ENCODE measurements at regions not wholly inside any gene's neighbourhood (a gene's known extent, or its start where the extent isn't known, plus 50 kb on each side); places are given as distances from the start of the nearest gene placed in this dataset.

- Histone ChIP-seq H3K27me3 (ENCODE audit: control insufficient read depth, insufficient read depth, low read length) (no peaks in the 10 kb centered on the region), H3K27ac (ENCODE audit: low read length) (no peak overlapping the region), H3K9me3 (ENCODE audit: control insufficient read depth, insufficient read depth, low read depth, low read length) (no peaks in the 10 kb centered on the region), H3K4me1 (ENCODE audit: control insufficient read depth, insufficient read depth, low read length) (no peaks in the 10 kb centered on the region), H3K36me3 (ENCODE audit: control insufficient read depth, insufficient read depth, low read length) (no peaks in the 10 kb centered on the region), H3K4me3 (ENCODE audit: low read depth in 2 of 2, low read length in 2 of 2) (no peak overlapping the region)
- no peak for ATAC-seq
- no TSS peak for BruUV-seq (replicated peaks)
- ChIA-PET POLR2A (interaction anchor here (0.7 kb wide), 1 partner anchor 136 kb away, joined by 4 read pairs; no protein-coding TSS in a partner anchor), CTCF (no interaction called here)
- TF ChIP-seq CTCF (IDR thresholded peaks at IDR 0.05), result no peak
- TF ChIP-seq SIN3A (IDR thresholded peaks at IDR 0.05; ENCODE audit: borderline replicate concordance, insufficient read depth, low read depth, low read length), result no peak
- TF ChIP-seq TCF7L2 (IDR thresholded peaks at IDR 0.05; ENCODE audit: low read depth, low read length), result no peak
- no peak for TF ChIP-seq POLR2AphosphoS5 (IDR thresholded peaks at IDR 0.05; ENCODE audit: low read depth, low read length)
- TF ChIP-seq REST (IDR thresholded peaks at IDR 0.05; ENCODE audit: insufficient read depth in 1 of 2, low read depth in 2 of 2, low read length in 1 of 2), result no peak
- intact Hi-C loops (cut with micrococcal nuclease; ENCODE audit: unreplicated experiment), result no loop called here
- in situ Hi-C loops (cut with HindIII; ENCODE audit: low pct_unique_long_range_greater_than_20kb, low sequenced_read_pairs), result no loop called here
- DNase-seq (ENCODE audit: low read depth, low spot score), result no peak
Observed at GRCh38 chr12:94848966-94849365, 154.5 kb downstream of the NDUFA12 start.

- Histone ChIP-seq H3K4me3 (ENCODE audit: low read depth in 2 of 2, low read length in 2 of 2) (no peak overlapping the region), H3K27ac (ENCODE audit: low read length) (no peak overlapping the region), H3K36me3 (ENCODE audit: control insufficient read depth, insufficient read depth, low read length) (no peaks in the 10 kb centered on the region), H3K4me1 (ENCODE audit: control insufficient read depth, insufficient read depth, low read length) (no peaks in the 10 kb centered on the region), H3K9me3 (ENCODE audit: control insufficient read depth, insufficient read depth, low read depth, low read length) (no peaks in the 10 kb centered on the region), H3K27me3 (ENCODE audit: control insufficient read depth, insufficient read depth, low read length) (no peaks in the 10 kb centered on the region)
- intact Hi-C loops (cut with micrococcal nuclease; ENCODE audit: unreplicated experiment) (no loop called here), in situ Hi-C loops (cut with HindIII; ENCODE audit: low pct_unique_long_range_greater_than_20kb, low sequenced_read_pairs) (no loop called here)
- DNase-seq (ENCODE audit: low read depth, low spot score) (no peak), ATAC-seq (no peak)
- BruUV-seq (replicated peaks), result no TSS peak
- CTCF ChIA-PET, result no interaction called here
- POLR2A ChIA-PET, result no interaction called here
- TF ChIP-seq TCF7L2 (IDR thresholded peaks at IDR 0.05; ENCODE audit: low read depth, low read length), result no peak
- TF ChIP-seq SIN3A (IDR thresholded peaks at IDR 0.05; ENCODE audit: borderline replicate concordance, insufficient read depth, low read depth, low read length), result no peak
- TF ChIP-seq CTCF (IDR thresholded peaks at IDR 0.05), result no peak
- TF ChIP-seq REST (IDR thresholded peaks at IDR 0.05; ENCODE audit: insufficient read depth in 1 of 2, low read depth in 2 of 2, low read length in 1 of 2), result no peak
- no peak for TF ChIP-seq POLR2AphosphoS5 (IDR thresholded peaks at IDR 0.05; ENCODE audit: low read depth, low read length)
Observed at GRCh38 chr12:94845110-94845509, 158.4 kb downstream of the NDUFA12 start.

Data from Panc1 (cell line).